HG02885 (cell line): ENCODE measurements at regions not wholly inside any gene's neighbourhood (a gene's known extent, or its start where the extent isn't known, plus 50 kb on each side); places are given as distances from the start of the nearest gene placed in this dataset.
"Not testable (repeated sequence)": the region's sequence is repeated elsewhere in the genome, so short reads cannot be mapped to it uniquely, and the experiment has no call there.

Experiments used
- ATAC-seq: cut with Tn5 transposase; IDR thresholded peaks from one replicate; pipeline ENCODE4 v1.9.1; 2021; ENCODE audit warnings: mild to moderate bottlenecking; ENCODE audit not compliant: unreplicated experiment, poor library complexity

GRCh38 chr16:77488652-77489051, 53.8 kb upstream of the ADAMTS18 start:
- ATAC-seq, result no peak

- no peak for ATAC-seq
Observed at GRCh38 chr16:77491091-77491490, 56.3 kb upstream of the ADAMTS18 start.

- no peak for ATAC-seq
Observed at GRCh38 chr16:77496934-77497333, 62.1 kb upstream of the ADAMTS18 start.

GRCh38 chr16:77499373-77500285, 64.8 kb upstream of the ADAMTS18 start:
- ATAC-seq, result no peak

- no peak for ATAC-seq
Observed at GRCh38 chr16:77500286-77500598, 65.4 kb upstream of the ADAMTS18 start.

- no peak for ATAC-seq
Observed at GRCh38 chr16:77500934-77501664, 66.3 kb upstream of the ADAMTS18 start.

GRCh38 chr16:77502448-77502847, 67.6 kb upstream of the ADAMTS18 start:
- ATAC-seq, result no peak

GRCh38 chr16:77506492-77506891, 71.7 kb upstream of the ADAMTS18 start:
- not testable (repeated sequence) for ATAC-seq

GRCh38 chr16:77509051-77509450, 74.2 kb upstream of the ADAMTS18 start:
- ATAC-seq, result no peak

GRCh38 chr16:77509796-77510195, 75.0 kb upstream of the ADAMTS18 start:
- ATAC-seq, result no peak

GRCh38 chr16:77511053-77511452, 76.2 kb upstream of the ADAMTS18 start:
- no peak for ATAC-seq

- no peak for ATAC-seq
Observed at GRCh38 chr16:77514500-77515220, 79.8 kb upstream of the ADAMTS18 start.

- not testable (repeated sequence) for ATAC-seq
Observed at GRCh38 chr16:77525226-77525625, 90.4 kb upstream of the ADAMTS18 start.

- no peak for ATAC-seq
Observed at GRCh38 chr16:77531752-77532151, 96.9 kb upstream of the ADAMTS18 start.

GRCh38 chr16:77536809-77537208, 102.0 kb upstream of the ADAMTS18 start:
- ATAC-seq, result no peak

- no peak for ATAC-seq
Observed at GRCh38 chr16:77539421-77540034, 104.7 kb upstream of the ADAMTS18 start.

- no peak for ATAC-seq
Observed at GRCh38 chr16:77540646-77541045, 105.8 kb upstream of the ADAMTS18 start.

GRCh38 chr16:77541165-77541564, 106.3 kb upstream of the ADAMTS18 start:
- ATAC-seq, result no peak

- no peak for ATAC-seq
Observed at GRCh38 chr16:77548151-77548550, 113.3 kb upstream of the ADAMTS18 start.

GRCh38 chr16:77548766-77549165, 113.9 kb upstream of the ADAMTS18 start:
- ATAC-seq, result no peak

GRCh38 chr16:77549876-77550275, 115.0 kb upstream of the ADAMTS18 start:
- ATAC-seq, result no peak
